HCT116 (cell line): ENCODE measurements at regions not wholly inside any gene's neighbourhood (a gene's known extent, or its start where the extent isn't known, plus 50 kb on each side); places are given as distances from the start of the nearest gene placed in this dataset.

Experiments
- ATAC-seq: fragments of 200-7000 bp; cut with Tn5 transposase; 2 replicates; pipeline ENCODE4 v1.9.1; 2020; ENCODE audit warnings: mild to moderate bottlenecking, moderate library complexity
- BruUV-seq: library from RNA; stranded (reverse); fragments of 400-500 nt; replicated peaks from 2 replicates; lab custom pipeline; 2021; lab: Mats Ljungman, UMichigan
- CTCF ChIA-PET: fragments of 300-600 bp; sonication (Branson Sonifier 250); formaldehyde crosslinking; loops from one replicate; lab custom pipeline; 2021; ENCODE audit warnings: antibody characterized with exemption; lab: Charles Lee
- POLR2A ChIA-PET: fragments of 300-600, 350-600 bp; sonication (Branson Sonifier 250); formaldehyde crosslinking; loops from one replicate; lab custom pipeline; 2021; ENCODE audit warnings: antibody characterized with exemption; lab: Charles Lee
- RAD21 ChIA-PET, 2 experiments: fragments of 300-600 bp; sonication (Branson Sonifier 250); formaldehyde crosslinking; loops; one replicate each; lab custom pipeline; 2023; ENCODE audit warnings: low total read pairs in 2 of 2; ENCODE audit not compliant: uncharacterized antibody in 2 of 2, unreplicated experiment in 2 of 2, low non-redundant PET in 1 of 2; lab: Charles Lee
- DNase-seq: peaks from one replicate; pipeline ENCODE4 v3.0.0-alpha.2; 2010; ENCODE audit warnings: low read depth, low spot score
- H2AFZ ChIP-seq: fragments of 200-600 bp; shearing (Covaris generic), sonication (generic); 2 replicates; pipeline ENCODE4 v1.6.1; 2017; ENCODE audit warnings: low read depth, mixed run types, mixed read lengths, antibody characterized with exemption, low read length; ENCODE audit not compliant: poor library complexity, severe bottlenecking
- H3K27ac ChIP-seq: 2 replicates; pipeline ENCODE4 v1.5.1; 2012; ENCODE audit warnings: low read depth, low read length
- H3K27me3 ChIP-seq: fragments of 200-600 bp; sonication (generic); 2 replicates; pipeline ENCODE4 v1.6.1; 2016; ENCODE audit warnings: mixed run types, low read length, mixed read lengths; ENCODE audit not compliant: insufficient read depth
- H3K36me3 ChIP-seq, 2 experiments: fragments of 200-500 bp in 1 of 2; fragments of 200-600 bp in 1 of 2; sonication (Bioruptor generic) in 1 of 2; sonication (generic) in 1 of 2; 2 replicates each; pipeline versions ENCODE4 v1.5.1 to v1.6.1; 2014 to 2016; ENCODE audit warnings: low read length in 2 of 2, inconsistent platforms in 1 of 2, mixed read lengths in 1 of 2, mixed run types in 1 of 2; ENCODE audit not compliant: insufficient read depth in 2 of 2, control insufficient read depth in 1 of 2
- H3K4me1 ChIP-seq, 2 experiments: fragments of 200-600 bp in 1 of 2; sonication (generic) in 1 of 2; 2 replicates each; pipeline versions ENCODE4 v1.5.1 to v1.6.1; 2012 to 2017; ENCODE audit warnings: low read length in 2 of 2, inconsistent platforms in 1 of 2, mild to moderate bottlenecking in 1 of 2, mixed read lengths in 1 of 2, mixed run types in 1 of 2, moderate library complexity in 1 of 2; ENCODE audit not compliant: insufficient read depth in 2 of 2, control insufficient read depth in 1 of 2
- H3K4me2 ChIP-seq: fragments of 200-600 bp; sonication (generic); 2 replicates; pipeline ENCODE4 v1.6.1; 2017; ENCODE audit warnings: mixed run types, low read length, mixed read lengths
- H3K4me3 ChIP-seq, 2 experiments: fragments of 200-600 bp in 1 of 2; sonication (generic) in 1 of 2; replicated peaks in 1 of 2; 2 replicates each; pipeline ENCODE4 v1.5.1; 2011 to 2016; ENCODE audit warnings: low read length in 2 of 2, control low read depth in 1 of 2, low read depth in 1 of 2, mild to moderate bottlenecking in 1 of 2, mixed read lengths in 1 of 2, mixed run types in 1 of 2
- H3K79me2 ChIP-seq: fragments of 200-600 bp; sonication (generic); 2 replicates; pipeline ENCODE4 v1.6.1; 2017; ENCODE audit warnings: mild to moderate bottlenecking, mixed run types, low read length, moderate library complexity, mixed read lengths; ENCODE audit not compliant: insufficient read depth
- H3K9ac ChIP-seq: fragments of 200-600 bp; sonication (generic); 2 replicates; pipeline ENCODE4 v1.6.1; 2016; ENCODE audit warnings: low read length, mixed read lengths
- H3K9me2 ChIP-seq: fragments of 200-600 bp; sonication (generic), shearing (Covaris generic); 2 replicates; pipeline ENCODE4 v1.6.1; 2017; ENCODE audit warnings: mixed run types, mild to moderate bottlenecking, moderate library complexity; ENCODE audit not compliant: insufficient read depth
- H3K9me3 ChIP-seq, 2 experiments: fragments of 200-500 bp in 1 of 2; fragments of 200-600 bp in 1 of 2; sonication (Bioruptor generic) in 1 of 2; sonication (generic) in 1 of 2; 2 replicates each; pipeline ENCODE4 v1.6.1; 2014 to 2017; ENCODE audit warnings: low read length in 2 of 2, mixed read lengths in 2 of 2, inconsistent platforms in 1 of 2, low read depth in 1 of 2, mild to moderate bottlenecking in 1 of 2, mixed run types in 1 of 2, moderate library complexity in 1 of 2; ENCODE audit not compliant: control insufficient read depth in 1 of 2, insufficient read depth in 1 of 2
- H4K20me1 ChIP-seq: fragments of 200-600 bp; sonication (generic), shearing (Covaris generic); 2 replicates; pipeline ENCODE4 v1.6.1; 2017; ENCODE audit warnings: mixed run types, mild to moderate bottlenecking, moderate library complexity; ENCODE audit not compliant: insufficient read depth
- CEBPB ChIP-seq: IDR thresholded peaks from 2 replicates; pipeline ENCODE4 v1.6.1; 2012; ENCODE audit warnings: low read depth
- EGR1 ChIP-seq: IDR thresholded peaks from 2 replicates; pipeline ENCODE4 v1.6.1; 2012; ENCODE audit warnings: low read depth
- ELF1 ChIP-seq: IDR thresholded peaks from 2 replicates; pipeline ENCODE4 v1.6.1; 2012; ENCODE audit warnings: low read depth, borderline replicate concordance
- FOSL1 ChIP-seq: IDR thresholded peaks from 2 replicates; pipeline ENCODE4 v1.6.1; 2012; ENCODE audit warnings: low read depth
- SIN3A ChIP-seq: IDR thresholded peaks from 2 replicates; pipeline ENCODE4 v1.6.1; 2012; ENCODE audit warnings: low read depth
- SP1 ChIP-seq: IDR thresholded peaks from 2 replicates; pipeline ENCODE4 v1.6.1; 2012; ENCODE audit warnings: low read depth
- SRF ChIP-seq: IDR thresholded peaks from 2 replicates; pipeline ENCODE4 v1.6.1; 2012; ENCODE audit warnings: low read depth
- YY1 ChIP-seq: IDR thresholded peaks from 2 replicates; pipeline ENCODE4 v1.6.1; 2011; ENCODE audit warnings: low read length, low read depth, moderate library complexity, mild to moderate bottlenecking; ENCODE audit not compliant: insufficient replicate concordance; ENCODE audit errors: extremely low read depth
- intact Hi-C: fragments of 100-400 bp; cut with micrococcal nuclease; formaldehyde crosslinking; loops from 2 replicates; pipeline ENCODE4 v1.10.0; 2022
- TF ChIP-seq, protein P1 (sequence below): IDR thresholded peaks from 2 replicates; pipeline ENCODE4 v1.6.1; 2011; ENCODE audit warnings: mild to moderate bottlenecking, low read length, moderate library complexity; ENCODE audit not compliant: insufficient replicate concordance; ENCODE audit errors: extremely low read depth
- TF ChIP-seq, protein P2 (sequence below): IDR thresholded peaks from 2 replicates; pipeline ENCODE4 v1.6.1; 2012
- TF ChIP-seq, protein P3 (sequence below): IDR thresholded peaks from 2 replicates; pipeline ENCODE4 v1.6.1; 2012

DNA sequence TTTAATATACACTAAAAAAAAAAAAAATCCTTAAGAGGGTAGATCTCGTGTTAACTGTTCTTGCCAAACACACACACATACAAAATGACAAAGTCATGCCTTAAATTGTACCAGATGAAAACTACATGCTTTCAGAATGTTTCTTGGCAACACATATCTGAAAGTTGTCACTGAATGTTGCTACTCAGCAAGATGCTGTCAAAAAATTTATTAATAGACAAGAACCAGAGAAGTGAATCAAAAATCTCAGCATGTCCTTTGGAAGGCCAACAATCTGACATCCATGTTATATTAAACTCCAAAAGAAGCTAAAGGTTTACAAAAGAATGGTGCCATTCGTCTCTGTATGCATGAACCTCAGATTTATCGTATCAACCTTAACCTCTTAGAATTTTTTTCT, 1746.2 kb upstream of the PRR20A start:
- BruUV-seq: no TSS peak
- DNase-seq: no peak
- Histone ChIP-seq H4K20me1 (no peaks in the 10 kb centered on the region), H3K36me3 (no peaks in the 10 kb centered on the region), H3K4me3 (no peak overlapping the region), H2AFZ (no peak overlapping the region), H3K4me1 (no peaks in the 10 kb centered on the region), H3K9me2 (no peaks in the 10 kb centered on the region), H3K27me3 (no peaks in the 10 kb centered on the region), H3K4me2 (no peak overlapping the region), H3K9ac (no peak overlapping the region)
- CTCF ChIA-PET: no interaction called here
- RAD21 ChIA-PET: no interaction called here
- intact Hi-C loops: no loop called here
- POLR2A ChIA-PET: no interaction called here
- no peak for ATAC-seq
- TF ChIP-seq, protein P1, sequence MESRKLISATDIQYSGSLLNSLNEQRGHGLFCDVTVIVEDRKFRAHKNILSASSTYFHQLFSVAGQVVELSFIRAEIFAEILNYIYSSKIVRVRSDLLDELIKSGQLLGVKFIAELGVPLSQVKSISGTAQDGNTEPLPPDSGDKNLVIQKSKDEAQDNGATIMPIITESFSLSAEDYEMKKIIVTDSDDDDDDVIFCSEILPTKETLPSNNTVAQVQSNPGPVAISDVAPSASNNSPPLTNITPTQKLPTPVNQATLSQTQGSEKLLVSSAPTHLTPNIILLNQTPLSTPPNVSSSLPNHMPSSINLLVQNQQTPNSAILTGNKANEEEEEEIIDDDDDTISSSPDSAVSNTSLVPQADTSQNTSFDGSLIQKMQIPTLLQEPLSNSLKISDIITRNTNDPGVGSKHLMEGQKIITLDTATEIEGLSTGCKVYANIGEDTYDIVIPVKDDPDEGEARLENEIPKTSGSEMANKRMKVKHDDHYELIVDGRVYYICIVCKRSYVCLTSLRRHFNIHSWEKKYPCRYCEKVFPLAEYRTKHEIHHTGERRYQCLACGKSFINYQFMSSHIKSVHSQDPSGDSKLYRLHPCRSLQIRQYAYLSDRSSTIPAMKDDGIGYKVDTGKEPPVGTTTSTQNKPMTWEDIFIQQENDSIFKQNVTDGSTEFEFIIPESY: no peak
- TF ChIP-seq SIN3A (no peak), EGR1 (no peak), FOSL1 (no peak), SP1 (no peak), YY1 (no peak), CEBPB (no peak), ELF1 (no peak), SRF (no peak)
- TF ChIP-seq, protein P2, sequence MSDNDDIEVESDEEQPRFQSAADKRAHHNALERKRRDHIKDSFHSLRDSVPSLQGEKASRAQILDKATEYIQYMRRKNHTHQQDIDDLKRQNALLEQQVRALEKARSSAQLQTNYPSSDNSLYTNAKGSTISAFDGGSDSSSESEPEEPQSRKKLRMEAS: no peak
- TF ChIP-seq, protein P3, sequence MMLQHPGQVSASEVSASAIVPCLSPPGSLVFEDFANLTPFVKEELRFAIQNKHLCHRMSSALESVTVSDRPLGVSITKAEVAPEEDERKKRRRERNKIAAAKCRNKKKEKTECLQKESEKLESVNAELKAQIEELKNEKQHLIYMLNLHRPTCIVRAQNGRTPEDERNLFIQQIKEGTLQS: no peak
- TF ChIP-seq, all 23 proteins: peak for 0
- no peaks in the 10 kb centered on the region for H3K79me2 ChIP-seq
- H3K9me3 ChIP-seq: peaks cover 8 to 14% of the 10 kb centered on the region in 2 experiments; a peak in 3 of 4 replicates
- H3K27ac ChIP-seq: no peak overlapping the region
